ENCODE measurements at regions not wholly inside any gene's neighbourhood (a gene's known extent, or its start where the extent isn't known, plus 50 kb on each side); places are given as distances from the start of the nearest gene placed in this dataset.

DNA sequence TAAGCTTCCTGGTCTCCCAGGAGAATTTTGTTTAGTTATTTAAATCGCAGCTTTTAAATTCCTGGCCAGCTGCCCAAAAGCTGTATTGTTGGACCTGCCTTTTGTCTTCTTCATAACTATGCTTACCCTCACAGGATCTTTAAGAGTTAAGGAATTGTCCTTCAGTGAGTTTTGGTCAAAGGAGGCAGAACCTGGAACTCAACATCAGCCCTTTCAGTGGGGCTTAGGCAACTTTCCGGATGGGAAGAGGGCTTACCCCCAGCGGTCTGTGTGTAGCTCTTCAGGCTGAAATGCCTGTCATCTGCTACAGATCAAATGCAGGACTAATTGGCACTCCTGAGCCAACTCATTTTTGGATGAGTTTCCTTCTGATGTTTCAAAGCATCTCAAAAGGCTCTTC lies 402.6 kb downstream of the SIPA1L2 start (continued):
- TF ChIP-seq EZH2 (IDR thresholded peaks at IDR 0.05; ENCODE audit: low read depth, low read length, severe bottlenecking) = no peak

All from H1 (cell line).